GM19193 (cell line): ENCODE measurements at regions not wholly inside any gene's neighbourhood (a gene's known extent, or its start where the extent isn't known, plus 50 kb on each side); places are given as distances from the start of the nearest gene placed in this dataset.

Experiments
- POLR2A ChIP-seq: IDR thresholded peaks from 4 replicates; pipeline ENCODE4 v1.6.1; 2011; ENCODE audit not compliant: insufficient read depth, insufficient read length; ENCODE audit errors: extremely low read depth

DNA sequence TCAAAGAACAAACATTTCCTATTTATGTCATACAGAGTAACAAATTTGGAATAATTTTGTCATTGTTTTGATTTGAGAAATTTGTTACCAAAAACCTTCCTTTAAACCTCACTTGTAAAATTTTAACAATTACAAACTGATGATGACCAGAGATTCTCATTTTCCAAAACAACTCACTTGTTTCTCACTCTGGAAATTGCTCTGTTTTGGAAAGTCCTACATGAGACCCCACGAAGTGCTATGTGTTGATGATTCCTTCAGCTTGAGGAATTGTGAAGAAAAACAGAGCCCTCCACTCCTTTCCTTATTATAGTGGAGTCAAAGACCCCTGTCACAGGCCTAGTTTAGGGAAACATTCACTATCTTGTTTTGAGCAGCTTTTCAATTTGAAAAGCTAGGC lies 157.6 kb upstream of the RASGRP1 start:
- TF ChIP-seq POLR2A = no peak

- no peak for TF ChIP-seq POLR2A
Measured at GRCh38 chr15:38724827-38725226, 160.2 kb upstream of the RASGRP1 start.

GRCh38 chr15:38726187-38726586 lies 161.6 kb upstream of the RASGRP1 start:
- TF ChIP-seq POLR2A = no peak

GRCh38 chr15:38733331-38733730 lies 168.7 kb upstream of the RASGRP1 start:
- TF ChIP-seq POLR2A = no peak

DNA sequence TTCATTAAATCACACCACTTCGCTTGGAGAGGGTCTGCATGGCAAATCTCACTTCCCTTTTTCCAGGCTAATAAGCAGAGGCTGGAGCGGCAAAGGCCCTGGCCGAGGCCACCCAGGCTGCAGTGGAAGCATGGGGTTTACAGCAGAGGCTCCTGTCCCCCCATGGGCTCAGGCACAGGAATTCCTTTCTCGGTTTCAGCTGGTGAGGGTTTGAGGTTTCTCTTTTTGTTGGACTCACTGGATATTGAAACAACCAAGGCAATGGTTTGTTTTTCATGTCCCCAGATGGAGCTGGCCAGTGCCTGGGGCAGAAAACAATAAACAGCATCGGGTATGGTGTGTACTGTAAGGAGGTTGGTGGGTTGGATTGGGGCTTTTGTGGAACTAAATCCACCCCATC lies 175.6 kb upstream of the RASGRP1 start:
- TF ChIP-seq POLR2A = no peak

DNA sequence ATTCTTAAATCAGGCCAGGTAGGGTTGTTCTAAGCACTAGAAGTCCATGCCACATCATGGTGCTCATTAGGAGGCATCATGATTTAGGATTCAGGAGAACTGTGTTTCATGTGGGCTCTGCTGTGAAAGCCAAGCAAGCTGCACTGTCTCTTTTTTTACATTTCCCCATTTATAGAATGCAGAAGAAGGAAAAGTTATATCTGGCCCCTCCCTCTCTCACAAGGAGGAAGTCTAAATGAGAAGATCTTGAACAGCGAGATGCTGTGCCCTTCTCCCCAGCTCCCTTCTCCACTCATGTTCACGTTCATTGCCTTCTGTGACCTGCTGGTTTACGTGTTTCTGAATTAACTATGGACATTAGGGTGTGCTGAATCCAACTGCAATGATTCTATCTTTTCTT lies 178.5 kb upstream of the RASGRP1 start:
- TF ChIP-seq POLR2A = no peak

DNA sequence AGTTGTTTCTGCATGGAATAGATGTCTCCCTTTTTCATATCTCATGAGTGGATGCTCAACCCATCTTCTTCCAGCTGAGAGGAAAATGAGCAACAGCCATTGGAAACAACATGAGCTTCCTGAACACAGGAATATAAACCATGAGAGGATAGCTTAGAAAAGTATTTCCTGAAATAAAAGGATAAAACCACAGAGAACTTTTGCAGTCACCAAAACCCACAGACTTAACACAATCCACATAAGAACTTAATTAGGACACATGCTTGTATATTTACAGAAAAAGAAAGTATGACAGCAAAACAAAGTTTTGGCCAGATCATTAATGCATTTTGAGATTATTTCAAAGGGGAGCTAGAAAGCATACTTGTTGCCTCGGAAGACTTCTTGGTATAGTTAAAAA lies 180.5 kb upstream of the RASGRP1 start:
- no peak for TF ChIP-seq POLR2A

DNA sequence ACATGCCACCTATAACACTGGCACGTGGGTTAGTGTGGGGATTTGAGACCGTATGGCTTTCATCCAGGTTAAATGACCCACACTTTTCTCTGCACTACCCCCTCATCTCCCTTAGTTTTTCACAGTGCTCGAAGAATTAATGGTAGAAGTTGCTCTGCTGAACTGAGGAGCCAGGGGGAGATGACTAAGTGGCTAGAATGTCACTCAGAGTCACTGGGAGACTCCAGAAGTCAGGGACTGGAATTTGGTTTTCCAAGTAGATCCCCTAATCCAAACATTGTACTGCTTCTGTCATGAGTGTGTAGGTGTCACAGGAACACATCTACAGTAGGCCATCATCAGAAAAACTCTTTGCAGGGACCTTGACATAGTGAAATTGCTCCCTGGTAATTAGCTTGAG lies 181.0 kb upstream of the RASGRP1 start:
- no peak for TF ChIP-seq POLR2A

GRCh38 chr15:38746211-38746610 lies 181.6 kb upstream of the RASGRP1 start:
- no peak for TF ChIP-seq POLR2A

GRCh38 chr15:38748710-38749109 lies 184.1 kb upstream of the RASGRP1 start:
- no peak for TF ChIP-seq POLR2A

GRCh38 chr15:38750786-38751185 lies 186.2 kb upstream of the RASGRP1 start:
- TF ChIP-seq POLR2A = no peak

GRCh38 chr15:38755718-38756117 lies 191.1 kb upstream of the RASGRP1 start:
- no peak for TF ChIP-seq POLR2A

GRCh38 chr15:38756441-38756840 lies 191.8 kb upstream of the RASGRP1 start:
- TF ChIP-seq POLR2A = no peak

GRCh38 chr15:38758043-38758442 lies 193.4 kb upstream of the RASGRP1 start:
- no peak for TF ChIP-seq POLR2A

DNA sequence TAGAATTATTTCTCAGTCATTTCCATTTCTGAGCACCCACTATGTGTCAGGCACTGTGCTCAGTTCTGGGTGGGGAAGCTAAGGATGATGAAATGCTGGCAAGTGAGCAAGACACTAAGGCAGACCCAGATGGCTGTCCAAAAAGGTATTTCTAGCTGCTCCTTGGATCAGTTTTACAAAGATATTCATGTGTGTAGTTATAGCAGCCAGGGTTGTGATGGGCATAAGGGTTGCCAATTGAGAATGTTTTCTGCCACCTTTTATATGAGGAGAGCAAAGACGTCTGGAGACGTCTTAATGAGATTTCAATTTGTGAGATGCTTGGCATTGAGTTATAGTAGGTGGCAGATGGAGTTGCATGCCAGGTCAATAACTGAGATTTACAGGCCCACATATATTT lies 197.1 kb upstream of the RASGRP1 start:
- no peak for TF ChIP-seq POLR2A

DNA sequence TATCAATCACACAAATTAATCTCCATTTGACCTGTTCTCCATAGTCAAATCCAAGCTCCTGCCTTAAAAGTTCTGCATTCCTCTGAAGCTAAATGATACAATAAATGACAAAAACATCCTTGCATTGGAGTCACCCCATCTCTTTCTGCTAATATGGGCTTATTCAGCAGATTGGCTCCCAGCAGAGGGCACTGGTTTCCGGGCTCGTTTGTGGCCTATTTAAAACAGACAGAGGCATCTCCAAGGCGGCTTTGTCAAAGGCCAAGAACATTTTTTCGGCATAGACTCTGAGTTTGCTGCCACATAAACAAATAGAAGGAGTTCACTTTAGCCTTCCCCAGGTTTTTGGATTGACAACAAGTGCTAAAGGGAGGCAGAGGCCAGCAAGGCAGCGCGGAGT lies 204.4 kb upstream of the RASGRP1 start:
- no peak for TF ChIP-seq POLR2A

DNA sequence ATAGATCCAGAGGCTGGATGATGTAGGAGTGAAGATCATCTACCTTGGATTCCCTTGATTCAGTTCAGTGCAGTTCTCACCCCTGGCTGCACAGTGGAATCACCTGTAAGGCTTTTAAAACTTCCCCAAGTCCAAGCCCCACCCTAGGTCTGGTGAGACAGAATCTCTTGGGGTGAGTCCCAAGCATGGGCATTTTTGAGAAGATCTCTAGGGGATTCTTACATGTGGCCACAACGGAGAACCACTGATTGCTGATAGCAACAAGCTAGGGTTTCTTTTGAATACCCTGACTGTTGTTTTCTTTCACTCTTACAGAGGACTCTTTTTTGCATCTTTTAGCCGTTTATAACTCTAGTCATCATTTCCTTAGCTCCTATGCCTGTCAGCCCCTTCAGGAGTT lies 204.9 kb upstream of the RASGRP1 start:
- no peak for TF ChIP-seq POLR2A
